CD4-positive, alpha-beta T cell treated with Interleukin-4 for 1 hour (primary cell): ENCODE measurements at regions not wholly inside any gene's neighbourhood (a gene's known extent, or its start where the extent isn't known, plus 50 kb on each side); places are given as distances from the start of the nearest gene placed in this dataset.
A peak's percentile ranks its signal among the peaks of the same experiment; 100 is the strongest.

Source experiments
- DNase-seq, 2 donors: peaks; one replicate each; pipeline ENCODE4 v3.0.0-alpha.2; 2020 to 2022

DNA sequence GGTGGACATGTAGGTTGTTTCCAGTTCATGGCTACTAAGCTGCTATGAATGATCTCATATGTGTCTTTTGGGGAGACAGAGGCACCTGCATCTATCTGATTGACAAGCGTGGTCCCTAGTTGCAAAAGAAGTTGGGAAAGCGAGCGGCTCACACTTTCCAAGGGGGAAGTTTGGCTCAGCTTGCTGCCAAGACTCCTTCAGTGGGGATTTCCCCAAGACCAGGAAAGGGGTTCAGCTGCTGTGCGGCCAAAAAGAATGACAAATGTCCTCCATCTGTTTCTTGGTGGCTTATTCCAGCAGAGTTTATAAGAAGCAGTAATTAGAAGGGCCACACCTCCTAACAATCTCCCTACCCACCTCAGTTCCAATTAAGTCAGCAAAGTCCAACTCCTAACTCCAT, 128.5 kb upstream of the GALNT2 start:
- DNase-seq = no peak

DNA sequence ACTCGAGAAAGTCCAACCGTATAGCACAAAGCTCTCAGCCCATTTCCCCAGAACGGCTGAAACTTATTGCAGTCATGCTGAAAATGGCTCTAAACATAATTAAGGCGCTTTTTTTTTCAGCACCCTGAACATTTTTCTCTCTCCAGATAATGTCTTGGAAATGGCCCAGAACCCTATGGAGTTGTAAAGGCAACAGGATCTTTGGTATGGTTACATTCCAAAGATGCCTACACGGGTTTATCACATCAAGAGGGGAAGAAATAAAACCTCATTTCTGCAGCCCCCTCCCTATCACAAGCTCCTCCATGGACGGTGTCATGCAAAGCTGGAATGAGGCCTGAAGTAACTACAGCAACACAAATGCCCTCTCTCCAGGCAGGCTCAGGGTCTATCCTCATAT, 126.4 kb upstream of the GALNT2 start:
- no peak for DNase-seq

DNA sequence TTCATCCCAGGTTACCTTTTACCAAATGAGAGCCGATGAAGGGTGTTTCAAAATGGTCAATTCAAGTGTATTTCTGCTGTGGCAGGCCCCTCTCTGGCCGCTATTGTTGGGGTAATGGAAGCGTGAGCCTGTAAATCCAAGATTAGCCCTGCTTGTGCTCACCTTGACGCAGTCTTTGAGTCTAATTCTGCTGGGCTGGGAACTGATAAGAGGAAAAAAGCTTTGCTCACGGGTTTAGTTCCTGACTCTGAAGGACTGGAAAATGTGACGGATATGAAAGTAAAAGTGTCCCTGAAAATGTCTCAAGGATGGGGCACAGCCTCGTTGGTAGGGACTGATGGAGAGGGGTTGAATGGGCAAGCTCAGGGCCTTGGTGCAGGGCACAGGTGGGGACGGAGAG, 125.9 kb upstream of the GALNT2 start:
- DNase-seq = no peak

- DNase-seq = no peak
Observed at GRCh38 chr1:229941831-229942230, 125.2 kb upstream of the GALNT2 start.

GRCh38 chr1:229942501-229942900, 124.5 kb upstream of the GALNT2 start:
- no peak for DNase-seq

- no peak for DNase-seq
Observed at GRCh38 chr1:229943148-229943714, 123.8 kb upstream of the GALNT2 start.

- DNase-seq = no peak
Observed at GRCh38 chr1:229943988-229944743, 122.9 kb upstream of the GALNT2 start.

DNA sequence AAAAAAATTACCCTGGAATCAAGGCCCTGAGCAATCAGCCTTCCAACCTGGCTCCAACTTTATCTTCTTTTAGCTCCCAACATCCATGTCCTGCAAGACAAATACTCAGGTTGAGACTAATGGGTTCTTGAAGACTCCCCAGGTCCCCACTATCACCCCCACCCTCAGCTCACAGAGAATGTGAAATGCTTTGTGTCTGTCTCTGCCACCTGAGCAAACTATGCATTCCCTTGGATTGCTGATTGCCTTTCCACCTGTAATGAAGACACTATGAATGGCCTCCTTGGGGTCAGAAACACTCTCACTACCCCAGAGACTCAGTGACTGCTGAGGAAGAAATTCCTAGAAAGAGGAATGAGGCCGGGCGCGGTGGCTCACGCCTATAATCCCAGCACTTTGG, 121.2 kb upstream of the GALNT2 start:
- no peak for DNase-seq

- DNase-seq = no peak
Observed at GRCh38 chr1:229947968-229948367, 119.1 kb upstream of the GALNT2 start.

DNA sequence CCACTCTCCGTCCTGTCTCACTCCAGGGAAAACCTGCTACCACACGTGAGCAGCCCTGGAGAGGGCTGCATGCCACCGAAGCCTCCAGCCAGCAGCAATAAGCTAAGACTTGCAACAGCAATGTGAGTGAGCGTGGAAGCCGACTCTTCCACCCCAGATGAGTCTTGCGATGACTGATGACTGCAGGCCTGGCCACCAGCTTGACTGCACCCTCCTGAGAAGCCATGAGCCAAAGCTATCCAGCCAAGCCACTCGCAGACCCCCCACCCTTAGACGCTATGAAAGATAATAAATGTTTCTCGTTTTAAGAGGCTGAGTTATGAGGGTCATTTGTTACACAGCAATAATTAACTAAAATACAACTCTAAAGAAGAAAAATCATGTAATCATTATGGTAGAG, 118.6 kb upstream of the GALNT2 start:
- DNase-seq = no peak

DNA sequence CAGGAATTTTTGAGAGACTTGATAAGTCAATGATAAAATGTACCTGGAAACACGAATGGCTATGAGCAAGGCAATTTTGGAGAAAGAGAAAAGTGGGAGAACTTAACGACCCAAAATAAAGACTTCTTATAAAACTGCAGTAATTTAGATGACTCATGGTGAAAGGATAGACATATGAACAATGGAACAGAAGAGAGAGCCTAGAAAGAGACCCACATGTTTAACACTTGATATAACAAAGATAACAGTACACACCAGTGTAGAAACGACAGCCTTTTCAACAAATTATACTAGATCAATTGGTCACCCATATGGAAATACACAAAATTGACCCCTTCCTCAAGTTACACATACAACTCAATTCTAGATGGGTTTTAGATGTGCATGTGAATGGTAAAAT, 117.5 kb upstream of the GALNT2 start:
- DNase-seq = no peak

GRCh38 chr1:229950020-229950419, 117.0 kb upstream of the GALNT2 start:
- DNase-seq = no peak

- no peak for DNase-seq
Observed at GRCh38 chr1:229950908-229951307, 116.1 kb upstream of the GALNT2 start.

- no peak for DNase-seq
Observed at GRCh38 chr1:229951856-229952534, 115.0 kb upstream of the GALNT2 start.

DNA sequence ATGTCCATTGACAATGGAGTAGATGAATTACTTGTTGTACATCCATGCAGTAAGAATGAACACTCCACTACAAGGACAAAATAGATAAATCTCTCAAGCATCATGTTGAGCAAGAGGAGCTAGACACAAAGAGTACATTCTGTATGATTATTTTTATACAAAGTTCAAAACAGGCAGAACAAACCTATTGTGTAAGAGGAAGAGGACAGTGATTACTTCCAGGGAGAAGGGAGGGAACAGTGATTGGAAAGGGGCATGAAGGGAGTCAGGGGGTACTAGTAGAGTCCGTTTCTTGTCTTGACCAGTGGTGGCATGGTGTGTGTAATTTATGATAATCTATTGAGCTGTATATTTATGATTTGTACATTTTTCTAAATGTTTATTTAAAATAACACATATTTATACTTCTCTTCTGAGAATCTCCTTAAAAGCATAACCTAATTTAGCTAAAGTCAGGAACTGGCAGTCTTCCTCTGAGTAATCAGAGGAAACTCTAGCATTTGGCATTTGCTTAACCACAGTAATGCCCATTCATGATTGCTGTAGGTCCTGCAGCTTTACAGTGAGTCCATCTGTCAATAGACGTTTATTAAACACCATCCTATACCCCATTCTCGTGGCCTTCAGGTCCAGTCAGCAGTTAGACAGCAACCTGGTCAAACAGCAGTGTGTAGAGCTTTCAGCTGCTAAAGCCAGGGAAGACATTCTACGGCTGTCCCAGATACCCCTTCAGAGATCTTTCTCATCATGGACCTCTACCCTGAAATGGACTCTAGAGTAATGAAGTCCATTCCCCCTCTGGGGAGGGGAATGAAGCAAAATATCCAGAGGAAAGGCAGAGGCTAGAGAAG, 114.1 kb upstream of the GALNT2 start:
- DNase-seq = no peak

- peak in 1 of 2 donors; percentile 32 for DNase-seq
Observed at GRCh38 chr1:229953736-229954326, 113.2 kb upstream of the GALNT2 start.

DNA sequence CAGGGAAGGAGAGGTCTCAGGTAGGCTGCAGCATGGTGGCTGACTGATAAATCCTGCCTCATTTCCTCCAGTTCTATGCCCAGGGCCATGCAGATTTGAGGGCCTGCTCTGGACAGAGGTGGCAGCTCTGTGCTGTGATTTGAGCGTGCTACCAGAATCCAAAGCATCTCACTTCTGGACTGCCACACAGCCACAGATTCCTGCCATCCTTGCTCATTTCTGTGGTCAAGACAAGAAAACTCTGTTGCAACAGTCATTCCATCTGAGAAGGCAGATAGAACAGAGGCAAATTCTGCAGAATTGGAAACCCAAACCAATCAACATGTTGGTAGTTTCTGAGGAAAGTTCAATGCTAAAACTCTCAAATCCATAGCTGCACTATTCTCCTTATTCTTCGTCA, 102.8 kb upstream of the GALNT2 start:
- DNase-seq = no peak

DNA sequence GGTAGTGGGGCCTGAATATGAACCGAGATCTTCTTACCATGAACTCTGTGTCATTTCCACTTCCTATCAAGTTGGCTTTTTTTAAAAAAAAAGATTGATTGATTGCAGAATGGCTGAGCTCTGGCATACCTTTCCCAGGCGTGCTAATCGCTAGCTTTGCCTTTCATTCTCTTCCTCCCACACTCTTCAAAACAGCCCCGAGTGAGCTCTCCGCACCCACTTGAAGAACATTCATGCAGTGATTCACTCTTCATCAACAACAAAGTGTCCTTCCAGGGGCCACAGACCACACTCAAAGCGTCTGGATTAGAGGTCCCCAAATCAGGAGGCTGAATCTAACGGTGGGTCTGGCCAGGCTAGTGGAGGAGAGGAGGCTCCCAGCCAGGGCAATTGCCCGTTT, 96.3 kb upstream of the GALNT2 start:
- no peak for DNase-seq

DNA sequence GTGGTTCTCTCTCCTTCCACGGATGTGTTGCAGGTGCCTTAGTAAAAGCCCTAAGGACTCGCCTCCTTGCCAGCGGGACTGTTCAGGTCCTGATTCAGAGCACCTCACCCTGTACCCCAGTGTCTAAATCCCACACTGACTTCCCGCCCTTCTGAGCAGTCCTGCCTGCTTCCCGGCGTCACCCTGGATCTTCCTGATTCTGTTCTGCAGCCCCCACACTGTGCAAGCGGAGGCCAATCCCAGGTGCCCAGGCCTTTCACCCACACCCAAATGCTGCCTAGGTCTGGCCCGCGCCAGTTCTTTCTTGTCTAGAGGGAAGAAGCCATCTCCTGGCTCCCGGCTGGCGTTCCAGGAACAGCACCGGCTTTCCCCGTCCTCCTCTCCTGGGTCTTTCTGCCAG, 95.9 kb upstream of the GALNT2 start:
- DNase-seq = no peak

DNA sequence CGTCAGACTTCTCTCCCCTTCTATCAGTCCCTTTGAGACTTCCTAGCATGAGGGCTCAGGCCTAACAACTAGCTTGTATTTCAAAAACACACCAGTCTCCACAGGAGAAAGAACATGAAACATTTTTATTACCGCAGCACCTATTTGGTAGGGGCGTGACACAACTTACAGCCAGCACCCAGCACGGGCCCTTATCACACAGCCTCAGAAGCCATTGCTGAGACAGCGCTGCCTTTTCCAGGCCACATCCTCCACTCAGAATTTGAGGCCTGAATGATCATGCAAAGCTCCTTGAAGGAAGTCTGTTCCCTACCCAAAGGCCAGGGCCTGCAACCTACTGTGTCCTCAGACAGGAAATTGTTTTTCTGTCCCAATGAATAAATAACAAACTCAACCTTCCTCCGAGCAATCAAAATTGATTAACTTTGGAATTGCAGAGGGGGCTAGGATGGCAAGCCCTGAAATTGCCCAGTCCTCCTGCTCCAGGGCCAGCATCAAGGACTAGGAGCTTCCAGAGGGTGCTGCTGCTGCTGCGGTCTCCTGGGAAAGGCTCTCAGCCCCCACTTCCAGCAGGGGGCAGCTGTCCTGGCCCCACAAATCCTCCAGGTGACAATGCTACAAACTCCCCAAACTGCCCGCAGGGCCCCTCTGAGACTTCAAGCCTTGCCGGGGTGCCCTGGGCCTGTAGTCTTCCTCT, 94.3 kb upstream of the GALNT2 start:
- no peak for DNase-seq

DNA sequence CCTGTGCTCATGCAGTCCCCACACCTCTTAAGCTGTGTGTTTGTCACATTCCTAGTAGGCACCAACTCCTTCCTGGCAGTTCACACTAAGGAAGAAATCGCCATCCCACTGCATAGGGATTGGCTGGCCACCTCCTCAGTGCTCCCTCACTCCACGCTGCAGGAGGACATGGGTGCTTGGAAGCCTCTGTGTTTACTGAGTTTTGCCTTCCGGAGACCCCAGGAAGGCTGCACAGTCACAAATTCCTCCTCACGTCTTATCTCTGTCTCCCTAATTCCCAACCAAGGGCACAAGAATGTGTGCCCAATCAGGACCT, 93.8 kb upstream of the GALNT2 start:
- DNase-seq = no peak

- DNase-seq = no peak
Observed at GRCh38 chr1:229975047-229975446, 92.0 kb upstream of the GALNT2 start.

DNA sequence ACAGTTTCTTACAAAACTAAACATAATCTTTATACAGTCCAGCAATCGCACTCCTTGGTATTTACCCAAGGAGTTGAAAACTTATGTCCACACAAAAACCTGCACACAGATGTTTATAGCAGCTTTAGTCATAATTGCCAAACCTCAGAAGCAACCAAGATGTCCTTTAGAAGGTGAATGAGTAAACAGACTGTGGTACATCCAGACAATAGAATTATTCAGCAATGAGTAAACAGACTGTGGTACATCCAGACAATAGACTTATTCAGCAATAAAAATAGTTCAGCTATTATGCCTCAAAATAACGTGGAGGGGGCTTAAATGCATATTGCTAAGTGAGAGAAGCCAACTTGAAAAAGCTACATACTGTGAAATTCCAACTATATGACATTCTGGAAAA, 87.0 kb upstream of the GALNT2 start:
- no peak for DNase-seq
